Activated CD4-positive, alpha-beta T cell treated with anti-CD3 and anti-CD28 coated beads, Interleukin-2, amount 50 U/mL, for 16 hours (primary cell): ENCODE measurements at regions not wholly inside any gene's neighbourhood (a gene's known extent, or its start where the extent isn't known, plus 50 kb on each side); places are given as distances from the start of the nearest gene placed in this dataset.

Experiments
- DNase-seq: peaks from one replicate; pipeline ENCODE4 v3.0.0-alpha.2; 2020

DNA sequence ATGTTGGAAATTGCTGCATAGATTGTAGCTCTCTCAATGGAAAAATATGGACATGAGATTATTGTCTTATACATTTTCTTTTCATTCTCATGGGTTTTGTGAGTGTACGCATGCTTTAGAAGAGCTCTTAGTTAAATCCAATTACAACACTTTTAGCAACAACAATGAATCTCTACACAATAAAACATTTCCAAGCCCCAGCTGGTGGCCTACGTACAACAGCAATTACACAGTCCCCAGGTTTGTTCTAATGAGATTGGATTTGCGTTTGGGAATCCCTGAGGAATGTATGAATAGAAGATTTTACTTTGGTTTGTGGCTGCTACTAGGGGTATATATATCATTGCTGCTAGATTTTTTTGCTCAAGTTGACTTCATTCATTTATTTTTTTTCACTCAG lies 98.6 kb downstream of the FHDC1 start:
- no peak for DNase-seq

DNA sequence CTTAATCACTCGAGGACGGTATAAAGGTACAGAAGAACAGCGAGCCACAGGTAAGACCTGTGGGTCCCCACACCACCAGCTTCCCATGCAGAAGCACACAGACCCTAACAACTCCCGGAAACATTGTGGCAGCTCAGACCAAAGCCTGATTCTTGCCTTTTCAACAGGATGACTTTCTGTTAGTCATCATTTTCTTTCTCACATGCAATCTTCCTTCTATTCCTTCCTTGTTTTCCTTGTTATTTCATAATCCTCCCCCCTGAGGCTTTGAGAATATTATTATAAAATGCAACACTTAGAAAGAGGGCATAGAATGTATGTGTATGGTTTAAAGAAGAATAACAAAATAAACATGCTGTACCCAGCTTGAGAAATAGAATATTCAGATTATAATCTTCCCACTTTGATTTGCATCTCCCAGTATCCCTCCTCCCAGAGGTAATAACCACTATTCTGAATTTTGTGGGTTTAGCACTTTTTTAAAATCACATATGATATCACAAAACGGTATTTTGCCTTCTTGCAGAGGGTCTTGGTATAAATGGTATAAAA lies 100.9 kb downstream of the FHDC1 start:
- DNase-seq, result no peak

DNA sequence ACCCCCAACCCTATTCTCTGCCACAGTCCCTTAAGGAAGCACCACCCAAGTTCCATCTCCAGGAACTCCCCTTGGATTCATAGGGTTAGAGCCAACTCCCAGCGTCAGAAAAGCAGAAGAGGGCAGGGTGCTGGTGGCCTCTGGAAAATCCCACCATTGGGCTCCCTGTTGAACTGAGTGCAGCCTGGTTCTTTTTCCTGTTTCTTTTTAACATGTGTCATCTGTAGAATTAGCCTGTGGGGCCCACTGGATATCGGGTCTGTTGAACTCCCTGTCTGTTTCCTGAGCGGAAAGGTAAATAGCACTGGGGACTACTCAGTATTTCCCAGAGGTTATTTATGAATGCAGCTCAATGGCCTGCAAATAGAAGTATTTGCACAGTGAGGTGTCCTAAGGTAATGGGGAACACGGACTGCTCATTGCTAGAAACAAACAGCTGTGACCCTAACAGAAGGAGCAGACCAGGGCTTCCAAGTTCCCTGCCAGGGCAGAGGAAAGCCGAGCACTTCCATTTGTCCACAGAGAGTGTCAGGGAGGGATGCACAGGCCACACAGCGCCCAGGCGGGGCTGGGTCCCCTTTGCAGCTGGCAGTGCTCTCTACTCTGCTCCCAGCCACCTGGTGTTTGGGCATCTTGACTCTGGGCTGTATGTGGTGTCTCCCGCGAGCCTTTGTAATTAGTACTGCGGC lies 102.6 kb downstream of the FHDC1 start:
- DNase-seq, result no peak

DNA sequence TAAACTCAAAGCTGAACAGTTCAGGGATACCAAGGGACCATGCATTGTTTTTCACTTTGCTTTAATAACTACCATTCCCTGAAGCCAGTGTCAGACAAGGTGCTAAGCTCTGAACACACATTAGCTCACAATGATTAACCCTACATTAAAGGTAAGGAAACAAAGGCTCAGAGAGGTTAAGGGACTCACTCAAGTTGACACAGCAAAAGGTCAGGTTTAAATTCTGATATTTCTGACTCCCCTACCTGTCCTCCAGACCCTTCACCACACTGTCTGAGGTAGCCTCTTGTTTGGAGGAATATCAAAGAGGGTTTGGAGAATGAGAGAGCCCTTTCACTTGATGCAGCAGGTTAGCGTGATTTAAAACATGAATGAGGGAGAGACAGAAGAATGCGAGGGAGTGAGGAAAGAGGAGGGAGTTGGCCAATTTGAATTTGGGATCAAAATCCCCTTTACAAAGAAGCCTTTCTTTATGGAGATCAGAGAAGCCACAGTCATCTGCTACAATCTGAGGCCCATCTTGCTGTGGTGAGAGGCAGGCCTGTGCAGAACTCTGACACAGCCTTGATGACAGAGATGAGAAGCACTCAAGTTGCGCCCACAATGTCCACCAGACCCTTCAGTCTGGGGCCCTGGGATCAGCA lies 103.5 kb downstream of the FHDC1 start:
- no peak for DNase-seq

DNA sequence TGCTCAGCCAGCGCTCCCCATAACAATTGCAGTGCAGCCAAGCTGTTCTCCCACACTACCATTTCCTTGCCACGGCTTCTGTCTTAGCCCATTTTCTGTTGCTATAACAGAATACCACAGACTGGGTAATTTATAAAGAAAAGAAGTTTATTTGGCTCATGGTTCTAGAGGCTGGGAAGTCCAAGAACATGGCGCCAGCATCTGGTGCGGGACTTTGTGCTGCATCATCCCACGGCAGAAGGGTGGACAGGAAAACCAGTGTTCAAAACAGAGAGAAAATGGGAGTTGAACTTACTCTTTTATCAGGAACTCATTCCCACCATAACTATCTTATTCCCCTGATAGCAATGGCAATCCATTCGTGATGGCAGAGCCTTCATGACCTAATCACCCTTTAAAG lies 104.6 kb downstream of the FHDC1 start:
- DNase-seq, result no peak

DNA sequence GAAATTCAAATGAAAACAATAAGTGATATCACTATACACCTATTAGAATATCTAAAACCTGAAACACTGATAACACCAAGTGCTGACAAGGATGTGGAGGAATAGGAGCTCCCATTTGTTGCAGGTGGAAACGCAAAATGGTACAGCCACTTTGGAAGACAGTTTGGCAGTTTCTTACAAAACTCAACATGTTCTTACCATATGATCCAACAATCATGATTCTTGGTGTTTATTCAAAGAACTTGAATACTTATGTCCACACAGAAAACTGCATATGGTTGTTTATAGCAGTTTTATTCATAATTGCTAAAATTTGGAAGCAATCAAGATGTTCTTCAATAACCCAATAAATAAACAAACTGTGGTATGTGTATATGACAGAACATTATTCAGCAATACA lies 107.9 kb downstream of the FHDC1 start:
- DNase-seq, result no peak

DNA sequence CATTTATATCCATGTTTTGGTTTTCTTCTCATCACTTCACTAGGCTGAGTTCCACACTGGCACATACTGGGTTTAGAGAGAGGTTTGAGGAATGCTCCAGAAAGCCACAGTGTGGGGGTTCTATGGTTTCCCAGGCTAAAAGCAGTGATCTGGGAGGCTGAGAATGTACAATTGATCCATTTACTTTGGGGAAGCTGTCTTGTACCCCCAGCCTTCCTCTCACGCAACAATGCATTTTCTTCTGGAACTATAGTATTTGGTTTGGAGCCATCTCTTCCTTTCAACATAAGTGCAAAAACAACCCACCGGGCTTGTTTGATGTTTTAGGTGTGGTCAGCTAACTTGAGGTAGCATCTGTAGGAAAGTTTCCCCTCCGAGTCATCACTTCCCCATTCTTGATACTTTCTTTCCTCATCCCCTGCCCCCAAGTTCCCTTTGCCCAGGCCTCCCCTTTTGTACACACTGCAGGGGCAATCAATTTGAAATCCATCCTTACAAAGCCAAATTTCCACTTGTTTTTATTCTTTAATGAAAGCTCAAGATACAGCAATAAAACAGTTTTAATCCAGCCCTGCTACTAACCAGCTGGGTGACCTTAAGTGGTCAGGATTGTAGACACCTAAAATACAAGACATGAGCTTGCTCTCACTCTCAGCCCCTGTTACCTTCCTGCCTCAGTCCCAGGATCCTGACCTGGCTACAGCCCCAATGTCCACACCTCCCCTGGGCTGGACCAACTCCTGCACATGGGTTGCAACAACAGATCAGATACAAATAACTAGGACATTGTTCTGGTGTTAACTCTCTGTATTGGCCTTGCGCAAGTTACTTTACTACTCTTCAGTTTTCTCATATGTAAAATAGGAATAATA lies 109.2 kb downstream of the FHDC1 start:
- DNase-seq, result no peak

DNA sequence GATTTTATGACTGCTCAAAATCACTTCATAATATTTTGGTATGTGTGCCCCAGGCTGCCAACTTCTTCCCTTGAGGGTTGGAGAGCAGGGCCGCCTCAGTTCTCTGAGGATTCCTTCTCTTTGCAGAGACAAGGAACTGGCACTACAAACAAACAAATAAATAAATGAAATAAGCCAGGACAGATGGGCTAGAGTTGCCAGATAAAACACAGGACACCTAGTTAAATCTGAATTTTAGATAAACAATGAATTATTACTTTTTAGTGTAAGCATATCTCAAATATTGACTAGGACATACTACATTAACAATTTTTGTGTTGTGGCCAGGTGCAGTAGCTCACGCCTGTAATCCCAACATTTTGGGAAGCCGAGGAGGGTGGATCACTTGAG lies 122.5 kb downstream of the FHDC1 start:
- no peak for DNase-seq

DNA sequence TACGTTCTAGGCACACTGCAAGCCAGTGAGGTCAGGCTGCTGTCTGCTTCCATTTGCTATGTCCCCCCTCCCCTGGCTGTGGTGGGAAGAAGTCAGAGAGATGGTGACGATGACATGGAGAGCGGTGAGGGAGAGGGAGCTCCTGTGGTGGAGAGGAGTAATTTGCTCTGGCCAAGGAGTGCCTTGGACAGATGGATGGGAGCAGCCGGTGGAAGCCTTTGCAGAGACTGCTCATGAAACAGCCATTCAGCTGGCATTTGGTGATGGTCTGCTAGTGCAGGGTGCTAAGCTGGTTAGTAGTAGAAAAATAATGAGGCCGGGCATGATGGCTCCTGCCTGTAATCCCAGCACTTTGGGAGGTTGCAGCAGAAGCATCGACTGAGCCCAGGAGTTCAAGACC lies 124.1 kb downstream of the FHDC1 start:
- no peak for DNase-seq

DNA sequence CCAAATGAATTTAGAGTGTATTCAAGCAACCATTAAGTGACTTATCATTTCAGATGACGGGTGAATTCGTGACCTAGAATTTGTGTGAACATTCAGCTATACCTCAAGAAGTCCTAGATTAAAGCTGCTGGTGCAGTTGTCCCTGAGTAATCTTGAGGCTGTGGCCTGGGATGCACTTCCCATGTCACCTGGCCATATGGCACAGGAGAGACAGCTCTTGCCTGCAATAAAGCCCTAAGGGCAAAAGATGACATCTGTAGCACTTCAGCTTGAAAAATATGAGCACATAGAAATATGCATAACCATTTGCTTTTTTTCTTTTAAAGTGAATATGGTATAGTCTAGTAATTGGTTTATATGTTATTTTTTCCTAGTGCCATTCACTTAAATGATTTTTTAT lies 125.8 kb downstream of the FHDC1 start:
- no peak for DNase-seq

DNA sequence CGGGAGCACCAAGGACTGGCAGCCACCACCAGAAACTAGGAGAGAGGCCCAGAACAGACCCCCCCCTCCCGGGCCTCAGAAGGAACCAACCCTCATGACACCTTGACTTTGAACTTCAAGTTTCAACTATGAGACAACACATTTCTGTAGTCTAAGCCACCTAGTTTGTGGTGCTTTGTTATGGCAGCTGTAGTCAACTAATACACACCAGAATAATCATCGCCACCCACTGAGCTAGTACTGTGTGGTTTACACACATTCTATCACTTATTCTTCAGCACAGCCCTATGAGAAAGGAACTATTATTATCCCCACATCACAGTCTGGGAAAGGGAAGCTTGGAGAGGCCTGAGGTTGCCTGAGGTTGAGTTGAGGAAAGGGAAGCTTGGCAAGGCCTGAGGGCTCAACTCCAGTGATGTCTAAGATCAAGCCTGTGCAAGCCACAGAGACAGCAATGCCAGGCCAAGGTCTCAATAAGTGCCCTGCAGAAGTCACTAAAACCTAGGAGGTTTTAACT lies 126.6 kb downstream of the FHDC1 start:
- DNase-seq, result no peak

DNA sequence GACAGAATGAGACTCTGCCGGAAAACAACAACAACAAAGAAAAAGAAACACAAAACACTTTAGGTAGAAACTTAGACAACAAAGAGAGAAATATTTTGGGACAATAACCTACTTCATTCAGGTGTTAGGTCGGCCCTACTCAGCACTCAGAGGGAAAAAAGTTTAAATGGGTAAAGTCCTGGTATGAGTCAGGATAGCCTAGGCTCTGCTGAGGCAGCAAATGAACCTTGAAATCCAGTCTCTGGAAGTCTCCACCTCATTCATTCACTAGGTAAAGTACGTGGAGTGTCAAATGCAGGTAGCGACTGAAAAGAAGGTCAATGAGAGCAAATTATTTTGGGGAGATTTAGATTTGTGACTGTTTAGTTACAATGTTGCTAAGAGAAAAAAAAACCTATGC lies 127.4 kb downstream of the FHDC1 start:
- no peak for DNase-seq

DNA sequence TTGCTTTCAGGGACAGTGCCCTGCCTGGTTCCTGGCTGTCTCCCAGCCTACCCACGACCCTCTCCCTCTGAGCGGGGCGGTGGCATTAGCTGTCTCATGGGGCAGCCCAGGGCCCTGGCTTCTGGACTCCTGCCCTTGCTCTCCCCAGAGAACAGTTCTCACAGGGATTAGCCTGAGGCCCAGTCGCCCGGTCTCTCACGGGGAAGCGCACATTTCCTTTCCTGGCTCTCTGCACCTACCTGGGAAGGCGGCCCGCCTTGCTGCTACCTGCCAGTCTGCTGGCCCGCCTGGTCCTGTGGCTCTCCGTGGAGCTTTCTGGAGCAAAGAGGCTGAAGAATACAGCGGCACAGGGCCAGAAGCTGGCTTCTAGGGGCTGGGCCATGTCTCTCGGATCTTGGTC lies 128.4 kb downstream of the FHDC1 start:
- DNase-seq, result no peak

DNA sequence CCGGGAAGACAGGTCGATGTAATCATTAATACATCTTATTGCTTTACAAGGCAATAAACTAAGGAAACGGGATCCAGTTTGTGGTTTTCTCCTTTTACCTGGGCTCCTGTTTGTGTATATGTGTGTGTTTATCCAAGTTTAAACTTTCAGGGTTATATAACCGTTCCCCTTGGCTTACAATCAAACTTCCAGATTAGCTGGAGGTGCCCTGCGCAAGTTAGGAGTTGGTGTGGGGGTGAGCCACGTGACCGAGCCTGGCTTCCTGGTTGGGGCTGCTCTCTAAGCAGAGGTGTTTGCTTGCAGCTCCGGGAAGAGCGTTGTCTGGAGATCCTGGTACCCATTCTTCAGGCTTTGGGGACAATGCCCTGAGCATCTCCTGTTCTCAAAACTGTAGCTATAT lies 129.2 kb downstream of the FHDC1 start:
- no peak for DNase-seq

DNA sequence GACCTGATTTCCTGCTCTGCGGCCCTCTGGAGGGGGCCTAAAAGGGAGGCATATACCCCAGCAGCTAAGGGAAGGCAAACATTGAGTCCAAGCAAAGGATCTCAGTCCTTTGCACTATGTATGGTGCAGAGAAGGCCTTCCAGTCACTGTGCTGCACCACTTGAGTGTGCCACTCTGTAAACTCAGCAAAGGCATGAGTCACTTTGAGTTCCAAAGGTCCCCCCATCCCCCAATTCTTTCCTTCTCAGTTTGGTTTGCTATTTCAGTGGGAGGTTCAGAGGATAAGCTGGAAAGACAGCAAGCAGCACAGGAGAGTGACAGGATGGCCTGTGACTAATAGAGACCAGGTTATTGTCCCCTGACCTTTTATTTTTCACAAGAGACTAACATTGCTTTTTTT lies 131.3 kb downstream of the FHDC1 start:
- no peak for DNase-seq

DNA sequence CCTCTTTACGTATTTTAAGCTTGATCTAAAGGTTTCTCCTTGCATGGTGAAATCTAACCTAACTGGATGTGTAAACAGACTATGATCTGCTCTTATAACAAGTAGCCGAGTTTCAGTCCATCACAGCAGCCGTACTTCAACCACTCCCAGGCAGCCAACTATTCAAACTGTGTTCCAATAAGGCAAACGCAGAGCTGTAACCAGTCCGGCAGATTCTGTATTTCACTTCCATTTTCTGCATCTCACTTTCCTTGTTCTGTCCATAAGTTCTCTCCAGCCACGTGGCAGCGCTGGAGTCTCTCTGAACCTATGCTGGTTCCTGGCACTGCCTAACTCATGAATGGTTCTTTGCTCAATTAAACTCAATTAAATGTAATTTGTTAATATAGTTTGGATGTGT lies 132.6 kb downstream of the FHDC1 start:
- DNase-seq, result no peak

DNA sequence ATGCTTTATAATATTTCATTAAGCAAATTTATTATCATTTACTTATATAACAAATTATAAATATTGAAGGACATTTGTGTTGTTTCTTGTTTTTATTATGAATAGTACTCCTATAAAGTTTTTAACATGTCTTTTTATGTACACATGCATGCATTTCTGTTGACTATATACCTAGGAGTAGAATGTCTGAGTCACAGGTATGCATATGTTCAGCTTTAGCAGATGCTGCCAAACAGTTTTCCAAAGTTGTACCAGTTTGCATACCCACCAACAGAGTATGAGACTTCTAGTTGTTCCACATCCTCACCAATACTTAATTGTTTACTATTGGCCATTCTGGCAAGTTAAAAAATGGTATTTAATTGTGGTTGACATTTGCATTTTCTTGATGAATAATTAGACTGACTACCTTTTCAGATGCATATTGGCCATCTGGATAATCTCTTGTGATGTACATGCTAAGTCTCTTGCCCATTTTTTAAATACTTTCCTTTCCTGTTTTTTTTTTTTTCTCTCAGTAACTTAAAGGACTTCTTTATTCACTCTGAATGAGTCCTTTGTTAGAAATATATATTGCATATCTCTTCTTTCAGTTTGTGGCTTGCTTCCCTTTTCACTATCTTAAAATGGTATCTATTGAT lies 132.2 kb upstream of the TRIM2 start:
- DNase-seq, result no peak

DNA sequence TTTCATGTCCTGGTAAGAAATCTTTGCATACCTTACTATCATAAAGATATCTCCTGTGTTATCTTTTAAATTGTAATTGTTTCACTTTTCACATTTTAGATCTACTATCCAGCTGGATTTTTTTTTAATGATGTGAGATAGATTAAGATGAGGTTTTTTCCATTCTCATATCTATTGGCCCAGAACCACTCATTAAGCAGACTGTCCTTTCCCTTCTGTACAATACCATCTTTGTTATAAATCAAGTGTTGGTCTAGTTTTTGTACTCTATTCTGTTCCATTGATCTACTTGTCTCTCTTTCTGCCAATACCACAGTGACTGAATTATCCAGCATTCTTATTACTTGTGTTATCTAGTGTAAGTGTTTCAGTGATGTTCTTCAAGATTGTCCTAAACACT lies 131.6 kb upstream of the TRIM2 start:
- no peak for DNase-seq

DNA sequence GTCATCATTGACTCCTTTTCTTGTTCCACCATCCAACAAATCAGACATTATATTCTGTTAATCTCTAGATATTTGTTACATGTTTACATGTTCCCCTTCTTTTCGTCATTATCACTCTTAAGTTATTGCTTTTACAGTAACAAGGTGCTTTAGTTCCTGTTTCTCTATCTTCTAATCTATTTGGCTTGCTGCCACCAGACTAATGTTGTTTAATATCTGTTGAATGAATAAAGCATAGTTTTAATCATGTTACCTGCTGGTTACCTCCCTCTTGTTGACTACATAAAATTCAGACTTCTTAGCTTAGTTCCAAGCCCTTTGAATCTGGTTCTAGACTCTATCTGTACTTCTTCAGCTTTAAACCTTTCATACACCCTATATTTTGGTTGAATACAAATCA lies 129.8 kb upstream of the TRIM2 start:
- no peak for DNase-seq

DNA sequence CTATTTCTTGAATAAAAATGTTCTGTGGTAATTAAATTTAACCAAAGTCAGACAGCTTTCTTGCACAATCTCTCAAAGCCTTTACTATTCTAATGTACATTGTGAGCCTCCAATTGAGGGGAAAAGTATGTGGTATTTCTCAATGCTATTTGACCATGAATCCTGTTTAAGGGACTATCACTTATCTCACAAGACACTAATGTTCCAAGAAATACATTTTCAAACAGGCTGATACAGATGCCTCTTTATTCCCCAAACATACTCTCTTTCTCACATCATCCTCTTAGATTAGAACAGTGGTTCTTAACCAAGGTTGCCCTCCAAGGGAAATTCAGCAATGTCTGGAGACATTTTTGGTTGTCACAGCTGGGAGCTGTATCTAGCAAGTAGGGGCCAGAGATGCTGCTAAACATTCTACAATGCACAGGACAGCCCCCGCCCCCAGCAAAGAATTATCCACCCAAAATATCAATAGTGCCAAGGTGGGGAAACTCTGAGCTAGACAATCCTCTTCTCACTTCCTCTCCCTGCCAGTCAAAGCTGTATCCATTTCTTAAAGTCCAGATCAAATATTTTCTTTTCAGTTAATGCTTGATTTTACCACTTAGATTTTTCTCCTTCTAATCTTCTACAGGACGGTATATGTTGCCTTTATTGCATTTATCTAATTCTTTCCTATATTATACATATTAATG lies 129.2 kb upstream of the TRIM2 start:
- no peak for DNase-seq

DNA sequence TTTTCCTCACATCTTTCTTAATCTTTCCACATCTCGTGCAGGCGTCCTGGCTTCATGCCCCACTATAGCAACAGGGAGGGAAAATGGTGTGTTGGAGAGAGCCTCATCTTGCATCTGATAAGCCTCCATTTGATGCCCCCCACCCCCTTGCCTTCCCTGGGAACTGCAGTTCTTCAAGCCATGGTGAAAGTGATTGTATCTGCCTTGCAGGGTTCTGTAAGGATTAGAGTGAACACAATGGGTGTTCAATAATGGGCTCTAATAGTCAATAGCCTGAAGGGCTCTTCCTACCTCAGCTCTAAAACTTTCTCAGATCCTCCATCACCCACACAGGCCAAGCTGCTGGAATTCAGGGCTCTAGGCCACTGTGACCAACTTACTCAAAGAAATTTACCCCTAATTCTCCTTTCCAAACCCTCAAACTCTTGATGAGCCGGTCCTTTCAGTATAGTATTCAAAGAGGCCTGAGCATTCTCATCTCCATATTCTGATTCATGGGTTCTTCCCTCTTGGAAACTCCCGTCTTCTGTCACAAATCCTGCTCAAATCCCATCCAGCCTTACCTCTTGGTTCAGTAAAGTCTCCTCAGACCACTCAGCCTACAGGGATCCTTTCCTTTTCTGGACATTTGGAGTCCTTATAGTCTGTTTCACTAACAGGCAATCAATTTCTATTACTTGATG lies 128.3 kb upstream of the TRIM2 start:
- no peak for DNase-seq

DNA sequence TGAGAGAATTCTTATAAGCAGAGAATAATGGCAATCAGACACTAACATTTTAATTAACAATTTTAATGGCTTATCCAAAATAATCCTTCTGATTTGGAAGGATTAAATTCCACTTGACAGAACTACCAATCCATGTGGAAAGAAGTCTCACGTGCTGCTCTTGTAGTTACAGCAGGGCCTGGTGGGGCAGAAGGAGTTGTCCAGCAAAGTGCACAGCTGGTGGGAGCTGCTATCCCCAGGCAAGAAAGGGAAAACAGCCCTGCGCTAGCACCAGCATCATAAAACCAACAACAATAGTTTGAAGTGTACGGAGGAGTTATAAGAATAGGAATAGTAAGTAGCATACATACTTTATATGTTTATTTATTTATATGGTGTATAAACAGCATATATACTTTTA lies 127.4 kb upstream of the TRIM2 start:
- DNase-seq, result no peak
